ENCODE measurements at regions not wholly inside any gene's neighbourhood (a gene's known extent, or its start where the extent isn't known, plus 50 kb on each side); places are given as distances from the start of the nearest gene placed in this dataset.

- DNase-seq, result no peak
Measured at GRCh38 chr22:48517039-48518030, 1310.3 kb downstream of the BRD1 start.

DNA sequence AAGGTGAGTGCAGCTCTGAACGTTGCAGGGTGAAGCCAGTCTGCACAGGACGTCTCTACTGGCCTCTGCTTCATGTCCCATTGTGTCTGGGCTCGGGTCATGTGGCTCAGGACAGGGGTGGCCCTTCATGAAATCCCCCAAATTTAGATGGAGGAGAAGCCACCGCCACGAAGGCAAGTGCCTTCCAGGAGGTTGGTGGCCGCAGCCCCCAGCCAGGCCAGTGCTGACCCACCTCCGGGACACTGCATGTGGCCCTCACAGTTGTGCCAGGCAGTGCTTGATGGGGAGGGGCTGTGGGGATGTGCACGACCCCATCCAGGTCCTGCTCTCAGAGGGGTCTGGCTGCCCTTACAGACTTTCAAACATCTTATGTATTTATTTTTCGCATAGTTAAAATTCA, 1311.1 kb downstream of the BRD1 start:
- no peak for DNase-seq

DNA sequence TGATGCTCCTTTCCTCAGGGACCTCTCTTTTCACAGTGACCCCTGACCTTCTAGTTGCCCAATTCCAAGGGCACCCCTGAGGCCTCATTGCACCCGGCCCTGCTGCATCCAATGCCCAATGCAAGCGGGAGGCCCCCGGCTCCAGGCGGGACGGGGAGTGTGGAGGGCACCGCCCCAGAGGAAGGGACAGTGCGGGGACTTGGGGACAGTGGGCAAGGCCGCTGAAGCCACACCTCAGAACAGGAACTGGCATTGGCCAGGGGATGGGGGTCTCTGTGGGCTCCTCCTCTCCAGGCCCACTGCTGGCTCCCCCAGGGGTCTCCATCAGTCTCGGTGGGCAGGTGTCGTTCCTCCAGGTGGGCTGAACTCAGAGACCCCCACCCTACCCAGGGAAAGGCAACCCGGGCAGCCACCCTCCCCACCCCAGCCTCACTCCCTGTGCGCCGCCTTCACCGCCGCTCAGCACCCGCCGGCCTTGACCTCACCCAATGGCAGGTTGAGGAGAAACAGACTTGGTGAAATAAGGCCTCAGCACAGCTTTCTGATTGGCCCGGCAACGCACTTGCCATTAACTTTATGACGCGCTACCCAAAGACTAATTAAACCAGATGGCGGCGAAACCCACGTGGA, 1312.0 kb downstream of the BRD1 start:
- no peak for DNase-seq

DNA sequence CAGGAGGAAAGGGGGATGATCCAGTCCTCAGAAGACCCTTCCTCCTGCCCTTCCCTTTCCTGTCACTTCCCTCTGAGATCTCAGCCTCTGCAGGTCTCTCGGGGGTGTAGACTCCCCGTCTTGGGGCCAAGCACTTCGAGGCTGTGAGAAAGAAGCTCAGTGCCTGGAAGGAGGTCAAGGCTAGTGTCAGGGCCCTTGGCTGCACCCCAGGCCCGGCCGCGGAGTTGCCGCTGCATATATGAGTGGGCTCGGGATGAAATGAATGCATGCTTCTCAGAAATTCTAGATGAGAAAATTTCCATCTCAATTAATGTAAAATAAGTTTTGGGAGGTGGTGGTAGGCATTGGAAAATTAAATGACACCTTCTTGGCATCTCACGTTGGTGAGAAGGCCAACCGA, 1313.7 kb downstream of the BRD1 start:
- DNase-seq, result no peak

GRCh38 chr22:48513446-48513845, 1314.2 kb downstream of the BRD1 start:
- no peak for DNase-seq

DNA sequence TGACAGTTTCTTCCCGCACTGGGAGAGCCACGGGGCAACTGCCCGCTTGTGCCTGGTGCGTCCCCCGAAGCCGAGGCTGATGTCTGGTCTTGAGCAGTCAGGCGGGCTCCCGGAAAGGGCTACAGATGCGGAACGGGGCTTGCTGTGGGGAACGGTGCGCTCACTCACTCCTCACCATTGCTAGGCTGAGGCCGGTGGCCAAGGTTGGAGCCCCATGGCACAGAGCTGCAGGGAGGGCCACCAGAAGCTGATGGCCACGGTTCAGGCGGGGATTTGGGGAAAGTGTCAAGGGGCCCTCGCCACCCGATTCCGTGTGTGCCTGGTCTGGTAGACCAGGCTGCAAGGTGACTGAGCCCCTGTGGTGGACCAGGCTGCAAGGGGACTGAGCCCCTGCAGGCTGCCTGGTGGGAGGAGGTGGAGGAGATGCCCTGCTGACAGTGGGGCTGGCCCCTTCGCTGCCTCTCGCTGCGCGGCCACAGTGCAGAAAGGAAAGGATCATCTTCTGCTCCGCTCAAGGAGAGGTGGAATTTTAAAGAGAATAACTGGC, 1315.8 kb downstream of the BRD1 start:
- DNase-seq, result no peak

GRCh38 chr22:48511211-48511610, 1316.5 kb downstream of the BRD1 start:
- no peak for DNase-seq

DNA sequence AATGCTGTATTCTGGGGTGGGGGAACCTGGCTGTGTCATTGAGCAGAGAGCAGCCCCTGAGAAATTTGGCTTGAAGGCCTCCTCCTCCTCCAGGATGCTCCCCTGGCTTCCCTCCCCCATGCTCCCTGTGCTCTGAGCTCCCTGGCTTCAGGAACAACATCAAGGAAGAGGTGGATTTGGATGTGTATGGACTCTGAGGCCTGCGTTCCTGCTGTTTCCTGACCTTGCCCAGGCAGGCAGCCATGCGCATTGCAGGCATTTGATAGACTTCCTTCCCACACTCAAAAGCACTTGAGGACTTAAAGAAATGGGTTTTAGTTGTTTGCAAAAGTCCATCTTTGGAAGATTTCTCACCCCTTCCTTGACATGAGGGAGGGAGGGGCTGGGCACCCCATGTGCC, 1317.1 kb downstream of the BRD1 start:
- no peak for DNase-seq

DNA sequence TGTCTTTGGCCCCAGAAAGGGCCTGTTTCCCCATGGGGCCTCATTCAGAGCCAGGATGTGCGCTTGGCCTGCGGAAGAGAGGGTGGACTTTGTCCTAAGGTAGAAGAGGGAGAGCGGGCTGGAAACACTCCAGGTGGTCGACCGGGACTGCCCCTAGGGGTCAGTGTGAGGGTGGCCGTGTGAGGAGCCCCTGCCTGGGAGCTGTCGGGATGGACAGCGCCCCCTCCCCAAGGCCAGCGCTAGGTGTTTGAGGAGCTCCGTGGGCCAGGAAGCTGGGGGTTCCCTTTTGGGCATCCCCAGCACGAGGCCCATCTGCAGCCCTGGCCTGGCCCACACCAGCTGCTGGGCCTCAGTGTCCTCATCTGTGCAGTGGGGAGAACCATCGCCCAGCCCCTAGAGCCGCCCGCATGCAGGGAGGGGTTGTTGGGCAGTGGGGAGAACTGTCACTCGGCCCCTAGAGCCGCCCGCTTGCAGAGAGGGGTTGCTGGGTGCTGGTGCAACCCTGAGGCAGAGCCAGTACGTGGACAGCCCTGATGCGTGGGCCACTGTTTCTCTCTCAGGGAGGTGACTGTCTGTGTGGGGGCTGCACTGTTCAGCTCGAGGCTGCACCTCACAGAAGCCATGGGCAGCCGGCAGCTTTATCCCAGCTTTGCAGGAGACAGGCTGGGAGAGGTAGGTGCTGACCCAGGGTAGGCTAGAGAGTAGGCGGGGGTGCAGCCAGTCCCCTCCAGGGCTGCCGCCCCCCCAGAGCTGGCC, 1319.9 kb downstream of the BRD1 start:
- no peak for DNase-seq

- no peak for DNase-seq
Measured at GRCh38 chr22:48507171-48507570, 1320.5 kb downstream of the BRD1 start.

DNA sequence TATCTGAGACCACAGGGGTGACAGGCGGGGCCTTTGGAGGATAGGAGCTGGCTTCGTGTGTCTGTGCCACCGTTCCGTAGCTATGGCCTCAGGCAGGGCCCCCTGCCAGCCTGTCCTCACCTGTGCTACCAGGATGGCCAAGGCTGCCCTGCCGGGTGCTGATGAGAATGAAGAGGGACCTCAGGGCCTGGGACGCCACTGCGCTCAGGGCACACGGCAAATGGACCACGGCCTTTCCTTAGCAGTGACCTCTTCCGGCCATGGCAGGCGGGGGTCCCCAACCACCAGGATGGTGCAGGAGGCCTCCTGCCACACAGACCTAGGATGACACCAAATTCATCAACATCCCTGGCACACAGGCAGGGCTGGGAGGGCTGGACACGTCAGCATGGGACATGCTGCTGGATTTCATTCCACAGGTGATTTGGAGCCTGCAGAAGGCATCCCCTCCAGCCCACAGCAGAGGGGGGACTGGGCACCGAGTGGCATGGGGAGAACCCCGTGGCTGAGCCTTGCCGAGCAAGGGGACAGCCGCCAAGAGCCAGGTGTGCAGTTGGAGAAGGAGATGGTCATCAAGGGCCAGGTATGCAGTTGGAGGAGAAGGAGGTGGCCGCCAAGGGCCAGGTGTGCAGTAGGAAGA, 1321.0 kb downstream of the BRD1 start:
- DNase-seq, result no peak

GRCh38 chr22:48505891-48506290, 1321.8 kb downstream of the BRD1 start:
- DNase-seq, result no peak

GRCh38 chr22:48504519-48505140, 1323.0 kb downstream of the BRD1 start:
- DNase-seq, result no peak

DNA sequence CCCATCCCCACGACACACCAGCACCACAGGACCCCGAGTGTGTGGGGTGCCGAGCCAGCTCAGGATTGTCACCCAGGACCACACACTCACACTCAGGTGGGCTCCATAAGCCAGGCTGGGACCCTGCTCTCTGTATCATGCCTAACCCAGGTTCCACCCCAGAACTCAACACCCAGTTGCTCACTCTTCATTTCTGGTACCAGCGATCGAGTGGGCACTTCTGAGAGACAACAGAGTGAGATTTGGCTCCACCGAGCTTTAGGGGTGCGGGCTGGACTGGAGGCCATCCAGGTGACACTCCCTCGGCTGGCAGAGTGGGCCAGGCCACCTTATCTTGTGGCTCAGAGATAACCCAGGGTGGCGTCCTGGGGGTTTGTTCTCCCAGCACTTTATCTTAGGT, 1323.8 kb downstream of the BRD1 start:
- DNase-seq, result no peak

DNA sequence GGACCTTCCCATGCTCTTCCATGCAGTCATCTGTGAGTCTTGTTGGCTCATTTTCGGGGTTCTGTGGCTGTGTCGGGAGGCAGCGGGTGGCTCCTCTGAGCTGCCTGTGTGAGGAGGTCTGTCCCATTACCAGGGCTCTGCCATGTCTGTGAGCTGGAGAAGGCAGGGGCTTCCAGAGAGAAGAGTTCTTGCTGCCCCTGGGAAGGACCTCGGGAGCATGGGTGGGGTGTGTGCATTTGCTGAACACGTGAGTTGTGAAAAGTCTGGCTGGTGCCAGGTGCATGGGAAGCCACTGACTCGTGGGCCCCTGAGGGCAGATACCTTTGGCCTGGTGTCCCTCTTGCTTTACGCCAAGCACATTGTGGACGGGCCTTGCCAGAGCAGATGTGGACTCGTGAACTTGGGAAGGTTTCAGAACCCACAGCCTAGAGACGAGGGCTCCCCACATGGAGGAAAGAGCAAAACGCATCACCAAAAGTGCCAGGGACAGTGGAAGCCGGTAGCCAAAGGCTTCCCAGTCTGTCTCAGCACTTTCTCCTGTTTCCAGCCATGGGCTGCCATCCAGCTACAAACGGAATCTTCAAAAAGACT, 1324.5 kb downstream of the BRD1 start:
- DNase-seq, result no peak

- DNase-seq, result no peak
Measured at GRCh38 chr22:48501231-48501750, 1326.4 kb downstream of the BRD1 start.

DNA sequence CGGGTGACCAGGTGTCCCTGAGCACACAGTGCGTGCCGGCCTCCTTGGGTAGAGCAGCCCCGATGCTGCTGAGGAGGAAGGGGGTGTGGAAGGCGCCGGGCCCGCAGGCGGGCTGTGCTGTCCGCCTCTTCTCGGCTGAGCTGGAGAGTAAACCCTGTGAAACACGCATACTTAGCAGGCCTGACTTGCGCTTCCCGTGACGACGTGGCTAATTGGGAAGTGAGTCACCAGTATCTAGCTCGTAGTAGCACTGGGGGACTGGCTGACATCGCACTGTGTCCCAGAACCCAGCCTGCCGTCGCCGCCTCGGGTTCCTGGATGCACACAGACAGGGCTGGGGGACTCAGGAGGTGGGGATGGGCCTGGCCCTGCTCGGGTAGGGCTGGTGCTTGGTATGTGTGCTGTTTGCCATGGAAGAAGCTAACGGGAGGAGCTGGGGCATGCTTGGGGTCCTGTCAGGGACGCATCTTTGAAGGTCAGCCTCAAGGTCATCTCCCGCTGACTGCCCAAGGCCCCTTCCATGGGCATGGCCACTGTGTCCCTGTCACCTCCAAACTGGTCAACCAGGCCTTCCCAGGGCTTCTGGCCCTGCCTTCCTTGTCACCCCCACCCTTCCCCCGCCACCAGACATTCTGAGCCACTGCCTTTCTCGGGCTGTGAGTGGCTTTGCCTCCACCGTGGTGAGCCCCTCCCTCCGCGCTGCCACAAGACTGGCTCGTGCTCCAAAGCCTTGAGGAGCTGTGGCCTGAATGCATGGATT, 1327.0 kb downstream of the BRD1 start:
- DNase-seq, result no peak

DNA sequence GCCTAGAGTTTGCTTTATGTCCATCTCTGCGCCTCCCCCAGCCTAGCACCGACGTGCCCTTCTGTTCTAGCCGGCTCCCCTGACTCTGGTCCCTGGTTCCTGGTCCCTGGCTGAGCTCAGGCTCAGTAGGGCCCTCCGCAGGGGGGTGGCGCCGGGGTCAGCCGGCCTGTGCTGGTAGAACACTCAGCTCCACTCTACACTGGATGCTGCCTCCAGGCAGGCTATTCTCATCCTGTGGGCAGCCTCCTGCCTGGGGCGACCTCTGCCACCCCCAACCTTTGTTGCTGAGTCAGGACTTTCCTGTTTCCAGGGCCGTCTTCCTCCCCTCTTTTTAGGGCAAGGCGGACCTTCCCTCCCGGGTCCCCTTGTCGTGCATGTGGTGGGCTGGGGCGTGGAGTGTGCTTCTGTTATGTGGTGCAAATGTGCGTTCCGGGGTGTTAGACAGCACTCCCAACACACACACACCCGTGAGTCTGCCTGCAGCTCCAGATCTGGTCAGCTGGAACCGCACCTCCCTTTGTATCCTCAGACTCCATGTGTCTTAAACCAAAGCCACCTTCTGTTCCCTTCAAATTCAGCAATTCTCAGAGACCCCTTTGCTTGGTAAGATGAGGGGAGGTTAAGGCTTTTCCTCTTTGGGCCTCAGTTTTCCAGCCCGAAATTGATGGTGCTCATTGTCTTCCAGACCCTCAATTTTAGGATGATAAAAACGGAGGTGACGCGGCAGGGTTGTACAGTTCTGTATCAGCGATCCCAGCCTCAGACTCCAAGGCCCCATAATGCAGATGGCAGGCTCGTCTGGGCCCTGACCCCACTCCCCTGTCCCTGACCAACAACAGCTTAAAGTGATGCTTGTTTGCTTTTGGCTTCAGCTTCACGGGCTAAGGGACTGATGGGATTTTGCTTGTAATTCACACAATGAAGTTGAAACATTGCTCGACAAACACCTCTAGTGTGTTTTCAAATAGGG, 1327.9 kb downstream of the BRD1 start:
- DNase-seq, result no peak

DNA sequence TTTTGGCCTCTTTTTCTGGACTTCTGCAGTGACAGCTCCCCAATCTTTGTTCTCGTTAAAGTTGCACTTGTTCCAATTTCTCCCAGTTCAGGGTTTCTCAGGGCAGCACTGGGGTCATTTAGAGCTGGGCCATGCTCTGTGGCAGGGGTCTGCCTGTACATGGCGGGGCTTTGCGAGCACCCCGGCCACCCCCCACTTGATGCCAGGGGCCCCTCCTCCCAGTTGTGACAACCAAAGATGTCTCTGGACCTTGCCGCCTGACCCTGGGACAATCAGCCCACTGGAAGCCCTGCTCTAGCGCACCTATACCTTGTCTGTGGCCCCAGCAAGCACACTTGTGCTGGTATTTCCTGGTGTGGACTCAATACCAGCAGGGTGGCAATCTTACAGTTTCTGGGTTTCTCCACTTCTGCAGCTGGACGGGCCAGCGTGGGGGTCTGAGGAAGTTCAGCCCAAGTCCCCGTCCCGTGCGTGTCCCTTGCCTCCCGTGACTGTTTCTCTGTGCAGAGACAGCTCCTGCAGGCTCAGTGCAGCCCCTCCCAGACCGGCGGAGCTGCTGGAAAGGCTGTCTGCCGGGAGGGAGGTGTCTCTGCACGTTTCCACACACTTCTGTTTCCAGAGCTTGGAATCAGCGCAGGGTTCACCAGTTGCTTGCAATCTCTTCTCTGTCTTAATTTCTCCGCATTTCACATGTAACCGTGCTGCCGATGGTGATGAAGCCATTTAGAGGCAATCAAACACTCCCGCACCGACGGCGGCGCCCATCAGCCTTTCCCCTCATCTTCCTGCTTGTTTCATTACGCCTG, 1328.9 kb downstream of the BRD1 start:
- DNase-seq, result no peak
